Glomerular endothelial cell (primary cell): ENCODE measurements at regions not wholly inside any gene's neighbourhood (a gene's known extent, or its start where the extent isn't known, plus 50 kb on each side); places are given as distances from the start of the nearest gene placed in this dataset.

ENCODE experiments used
- DNase-seq: peaks from one replicate; pipeline ENCODE4 v3.0.0-alpha.2; 2011; ENCODE audit warnings: low read depth, low spot score; ENCODE audit errors: extremely low read depth

DNA sequence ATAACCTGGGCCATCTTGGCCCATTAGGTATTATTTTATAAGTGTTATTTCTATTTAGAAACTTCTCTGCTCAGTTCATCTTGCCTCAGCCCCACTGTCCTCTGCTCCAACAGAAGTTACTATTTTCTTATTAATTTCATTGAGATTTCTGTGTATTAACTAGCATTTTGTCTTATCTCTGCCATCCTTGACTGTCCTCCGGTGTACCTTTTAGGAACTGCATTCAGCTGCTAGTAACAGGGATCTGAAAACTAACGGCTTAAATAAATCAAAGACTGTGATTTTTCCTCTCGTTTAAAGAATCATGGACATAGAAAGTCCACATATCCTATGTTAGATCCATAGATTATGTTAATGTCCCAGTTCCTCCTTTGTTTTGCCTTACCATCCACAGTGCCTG, 382.5 kb downstream of the MATN1 start:
- DNase-seq, result no peak

GRCh38 chr1:30339866-30340265, 383.5 kb downstream of the MATN1 start:
- DNase-seq, result no peak

- no peak for DNase-seq
These were observed 384.6 kb downstream of the MATN1 start for GRCh38 chr1:30338765-30339164.

- no peak for DNase-seq
These were observed 386.1 kb downstream of the MATN1 start for GRCh38 chr1:30337324-30337620.

GRCh38 chr1:30336550-30337323, 386.6 kb downstream of the MATN1 start:
- DNase-seq, result no peak

DNA sequence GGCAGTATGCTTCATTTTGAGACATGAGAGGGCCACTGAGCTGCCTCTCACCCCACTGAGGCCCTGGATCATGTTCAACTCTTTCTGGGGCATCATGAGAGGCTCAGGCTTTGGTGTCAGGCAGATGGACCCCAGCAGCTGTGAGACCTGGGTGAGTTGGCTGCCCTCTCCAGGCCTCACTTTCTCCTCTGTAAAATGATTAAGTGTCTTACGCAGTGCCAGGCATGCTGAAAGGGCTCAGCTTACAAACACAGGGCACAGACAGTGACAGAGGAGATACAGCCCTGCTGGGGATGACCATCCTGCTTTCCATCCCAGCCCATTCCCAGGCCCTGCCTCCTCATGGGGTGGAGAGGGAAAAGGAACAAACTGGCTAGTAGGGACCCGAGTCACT, 387.4 kb downstream of the MATN1 start:
- DNase-seq, result no peak

DNA sequence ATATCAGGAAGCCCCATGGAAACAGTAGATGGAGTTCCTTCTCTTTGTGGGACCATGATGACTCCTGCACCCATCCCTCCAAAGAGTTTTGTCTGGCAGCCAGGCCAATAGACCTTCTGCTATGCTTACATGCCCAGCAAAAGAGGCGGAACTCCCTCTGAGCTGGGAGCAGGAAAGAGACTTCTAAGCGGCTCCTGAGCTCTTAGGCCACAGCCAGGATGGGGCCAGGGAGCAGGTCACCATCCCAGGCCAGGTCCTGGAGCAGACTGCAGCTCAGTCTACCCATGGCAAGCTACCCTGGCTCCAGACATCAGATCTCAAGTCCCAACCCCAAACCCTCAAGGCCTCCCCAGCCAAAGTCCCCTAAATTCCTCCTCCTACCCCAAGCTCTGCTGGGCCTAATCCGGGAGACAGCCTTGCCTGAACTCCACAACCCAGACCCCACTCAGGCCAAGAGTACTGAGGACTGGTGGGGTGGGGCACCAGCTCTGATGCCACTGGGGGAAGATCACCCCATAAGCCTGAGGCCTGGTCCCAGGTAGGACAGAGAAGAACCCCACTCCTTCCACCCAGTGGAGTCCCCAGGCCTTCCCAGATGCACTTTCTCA, 387.9 kb downstream of the MATN1 start:
- no peak for DNase-seq

- DNase-seq, result no peak
These were observed 388.6 kb downstream of the MATN1 start for GRCh38 chr1:30334767-30335166.

- DNase-seq, result no peak
These were observed 391.0 kb downstream of the MATN1 start for GRCh38 chr1:30332116-30333094.

DNA sequence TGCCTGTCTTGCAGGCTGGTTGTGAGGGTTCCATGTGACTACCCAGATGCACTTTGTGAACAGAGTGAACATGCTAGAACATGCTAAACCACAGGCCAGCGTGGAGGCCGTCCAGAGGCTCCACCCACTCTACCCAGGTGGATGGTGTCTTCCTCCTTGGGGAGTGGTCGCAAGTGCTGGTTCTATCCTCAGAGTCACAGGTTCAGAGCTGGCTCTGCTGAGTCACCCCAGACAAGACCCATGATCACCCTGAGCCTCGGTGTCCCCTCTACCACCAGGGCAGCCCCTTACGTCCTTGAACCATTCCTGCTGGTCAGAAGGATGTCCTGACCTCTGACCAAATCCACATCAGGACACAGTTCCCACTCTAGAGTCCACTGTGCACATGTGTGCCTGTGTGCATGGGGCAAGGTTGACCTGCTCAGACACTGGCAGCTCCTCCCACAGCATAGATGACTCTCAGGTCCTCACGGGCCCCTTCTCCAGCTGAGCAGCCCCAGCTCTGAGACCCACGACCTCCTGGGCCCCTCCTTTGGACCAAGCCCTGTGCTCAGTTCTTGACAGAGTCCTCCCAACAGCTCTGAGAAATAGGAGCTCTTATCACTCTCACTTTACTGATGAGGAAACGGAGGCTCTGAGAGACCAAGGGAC, 391.8 kb downstream of the MATN1 start:
- no peak for DNase-seq

GRCh38 chr1:30330644-30331043, 392.7 kb downstream of the MATN1 start:
- DNase-seq, result no peak

GRCh38 chr1:30329802-30330557, 393.4 kb downstream of the MATN1 start:
- no peak for DNase-seq

DNA sequence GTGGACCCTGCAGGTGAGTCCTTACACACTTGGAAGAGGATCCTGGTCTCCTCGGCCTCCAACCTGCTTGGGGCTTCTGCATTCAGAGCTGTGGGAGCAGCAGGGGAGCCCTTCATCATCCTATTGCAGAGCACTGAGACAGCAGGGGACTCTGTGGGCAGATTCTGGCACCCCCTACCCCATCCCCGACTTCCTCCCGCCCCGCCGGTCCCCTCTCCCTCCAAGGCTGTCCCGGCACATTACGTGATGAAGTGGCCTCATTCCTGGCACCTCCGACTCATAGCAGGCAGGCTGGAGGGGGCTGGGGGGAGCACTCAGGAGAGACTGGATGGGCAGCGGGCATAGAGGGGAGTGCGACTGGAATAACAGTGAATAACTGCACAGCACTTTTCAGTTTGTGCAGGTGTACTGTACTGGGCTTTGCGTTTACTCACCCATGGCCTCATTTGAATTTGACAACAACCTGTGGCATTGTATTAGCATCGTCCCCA, 394.1 kb downstream of the MATN1 start:
- no peak for DNase-seq

GRCh38 chr1:30328401-30329262, 394.8 kb downstream of the MATN1 start:
- no peak for DNase-seq

GRCh38 chr1:30328100-30328370, 395.4 kb downstream of the MATN1 start:
- no peak for DNase-seq

- no peak for DNase-seq
These were observed 395.9 kb downstream of the MATN1 start for GRCh38 chr1:30327370-30328099.

GRCh38 chr1:30325999-30326398, 397.4 kb downstream of the MATN1 start:
- DNase-seq, result no peak

DNA sequence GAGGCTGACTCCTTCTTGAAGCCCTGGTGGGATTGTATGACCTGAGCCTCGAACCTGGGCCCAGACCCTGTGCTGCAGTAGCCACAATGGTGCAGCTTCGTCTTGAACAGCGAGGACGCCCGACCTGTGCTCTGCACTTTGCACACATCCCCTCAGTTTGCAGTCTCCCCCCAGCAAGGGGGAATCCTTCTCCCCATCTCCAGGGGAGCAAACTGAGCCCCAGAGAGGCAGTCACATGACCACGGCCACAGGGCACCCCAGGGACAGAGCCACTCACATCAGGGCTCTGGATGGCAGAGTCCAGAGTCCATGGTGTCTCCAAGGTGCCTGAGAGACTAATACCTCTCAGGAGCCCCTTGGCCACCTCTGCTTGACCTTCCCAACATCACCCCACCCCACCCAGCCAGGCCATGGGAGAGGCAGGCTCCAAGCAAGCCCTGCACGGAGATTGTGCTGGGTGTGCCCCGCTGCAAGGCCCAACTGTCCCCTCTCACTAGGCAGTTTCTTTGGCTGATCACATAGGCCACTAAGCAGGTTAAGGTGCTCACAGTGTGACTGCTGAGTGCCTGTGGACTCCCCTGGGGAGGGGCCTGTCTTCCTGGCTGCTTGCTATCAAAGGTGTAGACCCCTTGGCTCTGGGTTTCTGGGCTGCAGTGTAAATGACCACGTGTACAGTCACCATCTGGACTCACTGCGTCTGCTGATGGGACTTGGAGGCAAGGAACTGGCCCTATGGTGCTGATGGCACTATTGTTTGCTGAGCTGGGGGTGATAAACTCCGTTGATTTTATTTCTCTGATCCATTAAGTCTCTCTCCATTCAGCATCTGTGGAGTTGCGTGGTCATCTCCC, 398.1 kb downstream of the MATN1 start:
- no peak for DNase-seq
